Ovary (tissue), 3 donors: ENCODE measurements at regions not wholly inside any gene's neighbourhood (a gene's known extent, or its start where the extent isn't known, plus 50 kb on each side); places are given as distances from the start of the nearest gene placed in this dataset.

ENCODE experiments used
- POLR2A ChIP-seq: fragments of 450-650 bp; IDR thresholded peaks from one replicate; pipeline ENCODE4 v1.6.1; 2017; ENCODE audit warnings: antibody characterized with exemption, mild to moderate bottlenecking, moderate library complexity
- TF ChIP-seq, protein P1 (sequence below), 3 donors: fragments of 450-650 bp in 2 of 3; fragments of 200-600 bp in 1 of 3; IDR thresholded peaks; one replicate each; pipeline versions ENCODE4 v1.5.1 to v1.8.0; 2016 to 2022; ENCODE audit warnings: antibody characterized with exemption in 3 of 3, mild to moderate bottlenecking in 1 of 3
- donor health status: DM: no; HTN: no; CAD: no.

DNA sequence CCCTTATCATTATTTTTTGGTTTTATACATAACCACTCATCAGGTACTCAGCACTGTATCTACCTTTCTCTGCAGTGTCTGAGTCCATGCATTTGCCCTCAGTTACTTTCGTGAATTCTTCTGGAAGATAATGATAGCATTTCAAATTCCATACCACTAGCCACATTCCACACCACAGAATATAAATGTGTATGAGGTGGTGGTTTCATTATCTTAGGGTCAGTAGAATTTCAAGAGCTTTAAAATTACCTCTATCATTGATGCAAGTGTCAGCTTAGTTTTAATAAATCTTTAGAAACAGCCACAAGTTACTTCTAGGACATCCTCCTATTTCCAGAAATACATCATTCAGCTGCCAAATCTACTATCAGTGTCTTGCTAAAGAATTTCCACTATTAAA lies 1578.3 kb downstream of the OLFM4 start:
- no peak for TF ChIP-seq POLR2A
- TF ChIP-seq, protein P1, sequence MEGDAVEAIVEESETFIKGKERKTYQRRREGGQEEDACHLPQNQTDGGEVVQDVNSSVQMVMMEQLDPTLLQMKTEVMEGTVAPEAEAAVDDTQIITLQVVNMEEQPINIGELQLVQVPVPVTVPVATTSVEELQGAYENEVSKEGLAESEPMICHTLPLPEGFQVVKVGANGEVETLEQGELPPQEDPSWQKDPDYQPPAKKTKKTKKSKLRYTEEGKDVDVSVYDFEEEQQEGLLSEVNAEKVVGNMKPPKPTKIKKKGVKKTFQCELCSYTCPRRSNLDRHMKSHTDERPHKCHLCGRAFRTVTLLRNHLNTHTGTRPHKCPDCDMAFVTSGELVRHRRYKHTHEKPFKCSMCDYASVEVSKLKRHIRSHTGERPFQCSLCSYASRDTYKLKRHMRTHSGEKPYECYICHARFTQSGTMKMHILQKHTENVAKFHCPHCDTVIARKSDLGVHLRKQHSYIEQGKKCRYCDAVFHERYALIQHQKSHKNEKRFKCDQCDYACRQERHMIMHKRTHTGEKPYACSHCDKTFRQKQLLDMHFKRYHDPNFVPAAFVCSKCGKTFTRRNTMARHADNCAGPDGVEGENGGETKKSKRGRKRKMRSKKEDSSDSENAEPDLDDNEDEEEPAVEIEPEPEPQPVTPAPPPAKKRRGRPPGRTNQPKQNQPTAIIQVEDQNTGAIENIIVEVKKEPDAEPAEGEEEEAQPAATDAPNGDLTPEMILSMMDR (IDR thresholded peaks at IDR 0.05): no peak
